MV-4-11 (cell line): ENCODE measurements at regions not wholly inside any gene's neighbourhood (a gene's known extent, or its start where the extent isn't known, plus 50 kb on each side); places are given as distances from the start of the nearest gene placed in this dataset.
"Not testable (repeated sequence)": the region's sequence is repeated elsewhere in the genome, so short reads cannot be mapped to it uniquely, and the experiment has no call there.

ENCODE experiments used
- DNase-seq: peaks from one replicate; lab custom pipeline; 2025; lab: John Stamatoyannopoulos, UW

DNA sequence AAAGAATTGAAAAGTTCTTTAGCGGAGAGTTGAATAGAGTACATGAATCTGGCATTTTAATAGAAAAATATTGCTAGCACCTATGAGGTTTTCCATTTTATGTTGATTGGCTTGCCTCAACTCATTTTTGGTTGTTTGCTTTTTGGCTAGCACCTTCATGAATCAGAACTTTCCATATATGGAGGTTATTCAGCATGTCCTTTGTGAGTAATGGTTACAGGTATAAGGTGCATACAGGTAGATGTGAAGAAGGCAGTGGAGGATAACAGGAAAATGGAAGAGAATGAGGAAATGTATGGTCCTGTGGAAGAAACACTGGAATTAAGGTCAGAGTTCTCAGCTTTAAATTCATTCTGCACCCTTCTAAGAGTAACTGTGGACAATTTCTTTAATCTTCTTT is 98.1 kb upstream of the GBE1 start:
- DNase-seq: no peak

- DNase-seq: no peak
Observed at GRCh38 chr3:81853431-81853830, 92.0 kb upstream of the GBE1 start.

GRCh38 chr3:81851176-81851575 is 89.7 kb upstream of the GBE1 start:
- DNase-seq: no peak

GRCh38 chr3:81846988-81847387 is 85.5 kb upstream of the GBE1 start:
- no peak for DNase-seq

DNA sequence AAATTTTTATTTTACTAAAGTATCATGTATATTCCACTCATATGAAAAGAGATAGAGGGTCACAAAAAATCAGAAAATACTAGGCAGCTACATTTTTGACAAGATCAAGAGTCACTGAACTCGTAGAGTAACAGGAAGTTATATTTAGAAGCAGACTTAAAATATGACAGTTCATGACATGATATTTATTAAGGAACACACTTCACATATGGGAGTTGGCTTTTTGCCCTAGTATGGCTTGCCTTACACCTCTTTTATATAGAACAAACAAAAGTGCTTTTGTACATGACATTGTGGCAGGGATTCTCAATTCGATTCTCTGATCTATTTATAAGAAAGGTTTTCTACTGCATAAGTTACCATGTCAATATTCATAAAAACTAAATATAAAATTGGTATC is 80.1 kb upstream of the GBE1 start:
- peak; percentile 6 for DNase-seq

- no peak for DNase-seq
Observed at GRCh38 chr3:81839504-81840094, 78.2 kb upstream of the GBE1 start.

DNA sequence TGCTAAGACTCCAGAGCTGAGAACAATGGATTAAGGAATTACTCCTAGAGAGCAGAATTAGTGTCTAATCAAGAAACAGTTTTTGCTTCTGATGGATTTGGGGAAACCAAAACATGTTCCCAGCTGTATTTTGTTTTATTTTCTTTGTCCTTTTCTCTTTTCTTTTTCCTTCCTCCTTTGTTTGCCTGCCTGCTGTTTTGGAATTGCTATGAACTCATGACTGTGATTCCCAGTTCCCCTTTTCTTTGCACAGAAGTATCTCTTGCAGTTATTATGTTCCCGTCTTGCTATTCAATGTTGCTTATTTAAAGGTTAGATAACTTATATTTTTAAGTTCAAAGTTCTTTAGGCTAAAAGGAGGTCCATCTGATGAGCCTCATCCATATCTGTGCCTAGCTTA is 77.0 kb upstream of the GBE1 start:
- DNase-seq: peak; percentile 66

- no peak for DNase-seq
Observed at GRCh38 chr3:81837071-81837593, 75.7 kb upstream of the GBE1 start.

DNA sequence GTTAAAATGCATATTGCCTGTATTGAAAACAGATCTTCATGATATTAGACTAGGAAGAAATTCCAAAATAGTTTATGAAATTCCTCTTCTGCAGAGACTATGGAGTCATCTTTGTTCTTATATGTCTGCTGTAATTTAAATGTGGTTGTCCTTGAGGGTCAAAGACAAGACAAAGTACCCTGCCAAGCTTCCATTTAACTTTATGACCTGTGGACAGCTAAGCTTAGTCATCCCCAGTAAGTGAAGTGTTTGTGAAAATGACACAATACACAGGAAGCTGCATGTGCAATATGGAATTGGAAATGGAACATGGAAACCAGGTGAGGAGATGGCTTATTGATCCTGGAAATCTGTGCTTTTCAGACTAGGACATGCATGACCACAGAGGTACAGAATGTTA is 68.5 kb upstream of the GBE1 start:
- no peak for DNase-seq

- DNase-seq: not testable (repeated sequence)
Observed at GRCh38 chr3:81829272-81829671, 67.8 kb upstream of the GBE1 start.

GRCh38 chr3:81823882-81824395 is 62.5 kb upstream of the GBE1 start:
- peak; percentile 79 for DNase-seq

- no peak for DNase-seq
Observed at GRCh38 chr3:81823086-81823485, 61.6 kb upstream of the GBE1 start.

GRCh38 chr3:81816473-81817250 is 55.2 kb upstream of the GBE1 start:
- DNase-seq: no peak

DNA sequence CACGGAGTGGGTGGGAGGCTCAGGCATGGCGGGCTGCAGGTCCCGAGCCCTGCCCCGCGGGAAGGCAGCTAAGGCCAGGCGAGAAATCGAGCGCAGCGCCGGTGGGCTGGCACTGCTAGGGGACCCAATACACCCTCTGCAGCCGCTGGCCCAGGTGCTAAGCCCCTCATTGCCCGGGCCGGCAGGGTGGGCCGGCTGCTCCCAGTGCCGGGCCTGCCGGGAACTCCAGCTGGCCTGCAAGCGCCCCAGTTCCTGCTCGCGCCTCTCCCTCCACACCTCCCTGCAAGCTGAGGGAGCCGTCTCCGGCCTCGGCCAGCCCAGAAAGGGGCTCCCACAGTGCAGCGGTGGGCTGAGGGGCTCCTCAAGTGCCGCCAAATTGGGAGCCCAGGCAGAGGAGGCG is 50.7 kb upstream of the GBE1 start:
- DNase-seq: not testable (repeated sequence)
